HepG2 (cell line): ENCODE measurements at regions not wholly inside any gene's neighbourhood (a gene's known extent, or its start where the extent isn't known, plus 50 kb on each side); places are given as distances from the start of the nearest gene placed in this dataset.

ENCODE experiments used
- AGO2 ChIP-seq: fragments of 200-400 bp; formaldehyde crosslinking; optimal IDR thresholded peaks from 2 replicates; pipeline ENCODE3; 2017; ENCODE audit warnings: mild to moderate bottlenecking, low read depth, low read length, moderate library complexity
- CC2D1A ChIP-seq: sonication (generic); formaldehyde crosslinking; IDR thresholded peaks from 2 replicates; pipeline ENCODE4 v1.8.1; 2023; ENCODE audit warnings: mild to moderate bottlenecking, missing genetic modification reagents
- MIER2 ChIP-seq: IDR thresholded peaks from 2 replicates; pipeline ENCODE4 v1.6.1; 2016; ENCODE audit warnings: missing biosample characterization, missing genetic modification reagents
- PRDM4 ChIP-seq: sonication (generic); formaldehyde crosslinking; IDR thresholded peaks from 2 replicates; pipeline ENCODE4 v1.9.0; 2021; ENCODE audit warnings: missing genetic modification reagents, borderline replicate concordance
- TEF ChIP-seq: sonication (generic); formaldehyde crosslinking; IDR thresholded peaks from 2 replicates; pipeline ENCODE4 v1.5.0; 2020; ENCODE audit warnings: missing genetic modification reagents
- ZBTB20 ChIP-seq: sonication (generic); formaldehyde crosslinking; IDR thresholded peaks from 2 replicates; pipeline ENCODE4 v1.8.1; 2023; ENCODE audit warnings: missing genetic modification reagents, low read depth, mild to moderate bottlenecking, borderline replicate concordance
- ZBTB7B ChIP-seq: sonication (generic); formaldehyde crosslinking; IDR thresholded peaks from 2 replicates; pipeline ENCODE4 v1.4.0; 2020; ENCODE audit warnings: missing genetic modification reagents
- ZNF317 ChIP-seq: sonication (generic); formaldehyde crosslinking; IDR thresholded peaks from 2 replicates; pipeline ENCODE4 v1.5.0; 2020; ENCODE audit warnings: mild to moderate bottlenecking, missing genetic modification reagents
- TF ChIP-seq, protein P1 (sequence below): sonication (generic); formaldehyde crosslinking; IDR thresholded peaks from 2 replicates; pipeline ENCODE4 v1.4.0; 2020; ENCODE audit warnings: missing genetic modification reagents, borderline replicate concordance
- TF ChIP-seq, protein P2 (sequence below): IDR thresholded peaks from 2 replicates; pipeline ENCODE4 v1.6.1; 2016
- TF ChIP-seq, protein P3 (sequence below), 2 experiments: fragments of 450-650 bp in 1 of 2; sonication (generic) in 1 of 2; formaldehyde crosslinking in 1 of 2; IDR thresholded peaks; 2 replicates each; pipeline versions ENCODE4 v1.6.1 to v1.8.0; 2016 to 2022; ENCODE audit warnings: antibody characterized with exemption in 1 of 2, mild to moderate bottlenecking in 1 of 2, missing genetic modification reagents in 1 of 2

GRCh38 chr6:28589234-28589956, 63.7 kb downstream of the GPX5 start (continued):
- TF ChIP-seq, protein P1, sequence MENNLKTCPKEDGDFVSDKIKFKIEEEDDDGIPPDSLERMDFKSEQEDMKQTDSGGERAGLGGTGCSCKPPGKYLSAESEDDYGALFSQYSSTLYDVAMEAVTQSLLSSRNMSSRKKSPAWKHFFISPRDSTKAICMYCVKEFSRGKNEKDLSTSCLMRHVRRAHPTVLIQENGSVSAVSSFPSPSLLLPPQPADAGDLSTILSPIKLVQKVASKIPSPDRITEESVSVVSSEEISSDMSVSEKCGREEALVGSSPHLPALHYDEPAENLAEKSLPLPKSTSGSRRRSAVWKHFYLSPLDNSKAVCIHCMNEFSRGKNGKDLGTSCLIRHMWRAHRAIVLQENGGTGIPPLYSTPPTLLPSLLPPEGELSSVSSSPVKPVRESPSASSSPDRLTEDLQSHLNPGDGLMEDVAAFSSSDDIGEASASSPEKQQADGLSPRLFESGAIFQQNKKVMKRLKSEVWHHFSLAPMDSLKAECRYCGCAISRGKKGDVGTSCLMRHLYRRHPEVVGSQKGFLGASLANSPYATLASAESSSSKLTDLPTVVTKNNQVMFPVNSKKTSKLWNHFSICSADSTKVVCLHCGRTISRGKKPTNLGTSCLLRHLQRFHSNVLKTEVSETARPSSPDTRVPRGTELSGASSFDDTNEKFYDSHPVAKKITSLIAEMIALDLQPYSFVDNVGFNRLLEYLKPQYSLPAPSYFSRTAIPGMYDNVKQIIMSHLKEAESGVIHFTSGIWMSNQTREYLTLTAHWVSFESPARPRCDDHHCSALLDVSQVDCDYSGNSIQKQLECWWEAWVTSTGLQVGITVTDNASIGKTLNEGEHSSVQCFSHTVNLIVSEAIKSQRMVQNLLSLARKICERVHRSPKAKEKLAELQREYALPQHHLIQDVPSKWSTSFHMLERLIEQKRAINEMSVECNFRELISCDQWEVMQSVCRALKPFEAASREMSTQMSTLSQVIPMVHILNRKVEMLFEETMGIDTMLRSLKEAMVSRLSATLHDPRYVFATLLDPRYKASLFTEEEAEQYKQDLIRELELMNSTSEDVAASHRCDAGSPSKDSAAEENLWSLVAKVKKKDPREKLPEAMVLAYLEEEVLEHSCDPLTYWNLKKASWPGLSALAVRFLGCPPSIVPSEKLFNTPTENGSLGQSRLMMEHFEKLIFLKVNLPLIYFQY (CRISPR knock-in tag), result peak; percentile 93
- TF ChIP-seq ZNF317 (CRISPR knock-in tag), result 0 out of 2 replicates have a peak, but pooled peaks have one; percentile 19
- TF ChIP-seq, protein P2, sequence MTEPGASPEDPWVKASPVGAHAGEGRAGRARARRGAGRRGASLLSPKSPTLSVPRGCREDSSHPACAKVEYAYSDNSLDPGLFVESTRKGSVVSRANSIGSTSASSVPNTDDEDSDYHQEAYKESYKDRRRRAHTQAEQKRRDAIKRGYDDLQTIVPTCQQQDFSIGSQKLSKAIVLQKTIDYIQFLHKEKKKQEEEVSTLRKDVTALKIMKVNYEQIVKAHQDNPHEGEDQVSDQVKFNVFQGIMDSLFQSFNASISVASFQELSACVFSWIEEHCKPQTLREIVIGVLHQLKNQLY (CRISPR knock-in tag), result peak; percentile 63
- no peak for TF ChIP-seq AGO2
- no peak for TF ChIP-seq CC2D1A (CRISPR knock-in tag)
- TF ChIP-seq PRDM4 (CRISPR knock-in tag), result no peak
- TF ChIP-seq, protein P3, sequence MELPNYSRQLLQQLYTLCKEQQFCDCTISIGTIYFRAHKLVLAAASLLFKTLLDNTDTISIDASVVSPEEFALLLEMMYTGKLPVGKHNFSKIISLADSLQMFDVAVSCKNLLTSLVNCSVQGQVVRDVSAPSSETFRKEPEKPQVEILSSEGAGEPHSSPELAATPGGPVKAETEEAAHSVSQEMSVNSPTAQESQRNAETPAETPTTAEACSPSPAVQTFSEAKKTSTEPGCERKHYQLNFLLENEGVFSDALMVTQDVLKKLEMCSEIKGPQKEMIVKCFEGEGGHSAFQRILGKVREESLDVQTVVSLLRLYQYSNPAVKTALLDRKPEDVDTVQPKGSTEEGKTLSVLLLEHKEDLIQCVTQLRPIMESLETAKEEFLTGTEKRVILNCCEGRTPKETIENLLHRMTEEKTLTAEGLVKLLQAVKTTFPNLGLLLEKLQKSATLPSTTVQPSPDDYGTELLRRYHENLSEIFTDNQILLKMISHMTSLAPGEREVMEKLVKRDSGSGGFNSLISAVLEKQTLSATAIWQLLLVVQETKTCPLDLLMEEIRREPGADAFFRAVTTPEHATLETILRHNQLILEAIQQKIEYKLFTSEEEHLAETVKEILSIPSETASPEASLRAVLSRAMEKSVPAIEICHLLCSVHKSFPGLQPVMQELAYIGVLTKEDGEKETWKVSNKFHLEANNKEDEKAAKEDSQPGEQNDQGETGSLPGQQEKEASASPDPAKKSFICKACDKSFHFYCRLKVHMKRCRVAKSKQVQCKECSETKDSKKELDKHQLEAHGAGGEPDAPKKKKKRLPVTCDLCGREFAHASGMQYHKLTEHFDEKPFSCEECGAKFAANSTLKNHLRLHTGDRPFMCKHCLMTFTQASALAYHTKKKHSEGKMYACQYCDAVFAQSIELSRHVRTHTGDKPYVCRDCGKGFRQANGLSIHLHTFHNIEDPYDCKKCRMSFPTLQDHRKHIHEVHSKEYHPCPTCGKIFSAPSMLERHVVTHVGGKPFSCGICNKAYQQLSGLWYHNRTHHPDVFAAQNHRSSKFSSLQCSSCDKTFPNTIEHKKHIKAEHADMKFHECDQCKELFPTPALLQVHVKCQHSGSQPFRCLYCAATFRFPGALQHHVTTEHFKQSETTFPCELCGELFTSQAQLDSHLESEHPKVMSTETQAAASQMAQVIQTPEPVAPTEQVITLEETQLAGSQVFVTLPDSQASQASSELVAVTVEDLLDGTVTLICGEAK (IDR thresholded peaks at IDR 0.05), result peak; percentile 18; the same call in 1 of the 2 replicates
- TF ChIP-seq, protein P3 (CRISPR knock-in tag; IDR thresholded peaks at IDR 0.05), result no peak; the same call in 1 of the 2 replicates
- no peak; the same call in 1 of the 2 replicates for TF ChIP-seq MIER2 (CRISPR knock-in tag)
- 0 out of 2 replicates have a peak, but pooled peaks have one; percentile 45 for TF ChIP-seq ZBTB7B (CRISPR knock-in tag)
- no peak for TF ChIP-seq TEF (CRISPR knock-in tag)
- TF ChIP-seq ZBTB20 (CRISPR knock-in tag), result no peak
